Neural cell (in vitro differentiated cells): ENCODE measurements at regions not wholly inside any gene's neighbourhood (a gene's known extent, or its start where the extent isn't known, plus 50 kb on each side); places are given as distances from the start of the nearest gene placed in this dataset.

Source experiments
- H2AFZ ChIP-seq: fragments of 200-600, 300-800 bp; sonication (generic), shearing (Covaris generic); 2 replicates; pipeline ENCODE4 v1.6.0; 2014; ENCODE audit warnings: low read depth, mild to moderate bottlenecking, antibody characterized with exemption, low read length, moderate library complexity
- H3F3A ChIP-seq: fragments of 200-600 bp; shearing (Covaris generic); 2 replicates; pipeline ENCODE4 v1.6.1; 2016; ENCODE audit warnings: mild to moderate bottlenecking, moderate library complexity, mixed read lengths, antibody characterized with exemption, low read length; ENCODE audit not compliant: insufficient read depth, poor library complexity, severe bottlenecking
- H3K27ac ChIP-seq: fragments of 200-600, 300-800 bp; sonication (generic), shearing (Covaris generic); 2 replicates; pipeline ENCODE4 v1.5.1; 2014; ENCODE audit warnings: mild to moderate bottlenecking, low read length, moderate library complexity
- H3K27me3 ChIP-seq: fragments of 300-800, 200-600 bp; sonication (generic), shearing (Covaris generic); 2 replicates; pipeline ENCODE4 v1.6.0; 2014; ENCODE audit warnings: mild to moderate bottlenecking, low read depth, low read length, moderate library complexity; ENCODE audit not compliant: insufficient read depth
- H3K36me3 ChIP-seq: fragments of 300-800, 200-600 bp; sonication (generic), shearing (Covaris generic); 2 replicates; pipeline ENCODE4 v1.5.1; 2014; ENCODE audit warnings: mild to moderate bottlenecking, antibody characterized with exemption, low read length, moderate library complexity; ENCODE audit not compliant: insufficient read depth
- H3K4me2 ChIP-seq: fragments of 300-800, 200-600 bp; sonication (generic), shearing (Covaris generic); 2 replicates; pipeline ENCODE4 v1.6.0; 2014; ENCODE audit warnings: mild to moderate bottlenecking, low read length
- H3K4me3 ChIP-seq: fragments of 300-800, 200-600 bp; sonication (generic), shearing (Covaris generic); 2 replicates; pipeline ENCODE4 v1.5.1; 2014; ENCODE audit warnings: mild to moderate bottlenecking, low read length, moderate library complexity
- H3K79me2 ChIP-seq: fragments of 200-600 bp; shearing (Covaris generic); replicated peaks from 2 replicates; pipeline ENCODE4 v1.6.0; 2014; ENCODE audit warnings: mild to moderate bottlenecking, low read length, moderate library complexity; ENCODE audit not compliant: insufficient read depth
- H3K9ac ChIP-seq: fragments of 300-800, 200-600 bp; sonication (generic), shearing (Covaris generic); 2 replicates; pipeline ENCODE4 v1.6.1; 2016; ENCODE audit warnings: mild to moderate bottlenecking, low read length, mixed read lengths
- H3K9me2 ChIP-seq: fragments of 200-600 bp; shearing (Covaris generic); 2 replicates; pipeline ENCODE4 v1.6.1; 2016; ENCODE audit warnings: mild to moderate bottlenecking, low read length, mixed read lengths; ENCODE audit not compliant: insufficient read depth
- H3K9me3 ChIP-seq: fragments of 200-600, 300-800 bp; sonication (generic), shearing (Covaris generic); 2 replicates; pipeline ENCODE4 v1.6.1; 2016; ENCODE audit warnings: mild to moderate bottlenecking, mixed run types, low read length, moderate library complexity, mixed read lengths
- H4K20me1 ChIP-seq: fragments of 200-600 bp; shearing (Covaris generic); 2 replicates; pipeline ENCODE4 v1.6.1; 2016; ENCODE audit warnings: mild to moderate bottlenecking, mixed run types; ENCODE audit not compliant: insufficient read depth
- EP300 ChIP-seq: fragments of 450-650 bp; conservative IDR thresholded peaks from 2 replicates; pipeline ENCODE4 v1.6.1; 2014; ENCODE audit warnings: antibody characterized with exemption, mild to moderate bottlenecking, moderate library complexity; ENCODE audit not compliant: poor library complexity, severe bottlenecking
- EZH2 ChIP-seq: fragments of 200-600, 300-800 bp; shearing (Covaris generic), sonication (generic); IDR thresholded peaks from 2 replicates; pipeline ENCODE4 v1.6.1; 2014; ENCODE audit warnings: antibody characterized with exemption, low read length, borderline replicate concordance, mild to moderate bottlenecking; ENCODE audit not compliant: insufficient read depth, poor library complexity, severe bottlenecking
- MXI1 ChIP-seq: fragments of 450-650 bp; conservative IDR thresholded peaks from 2 replicates; pipeline ENCODE4 v1.6.1; 2014; ENCODE audit warnings: antibody characterized with exemption, mild to moderate bottlenecking; ENCODE audit not compliant: poor library complexity, severe bottlenecking
- POLR2AphosphoS5 ChIP-seq: IDR thresholded peaks from 2 replicates; pipeline ENCODE4 v1.6.1; 2012
- RAD21 ChIP-seq: fragments of 450-650 bp; conservative IDR thresholded peaks from 2 replicates; pipeline ENCODE4 v1.6.1; 2014; ENCODE audit warnings: antibody characterized with exemption, mild to moderate bottlenecking, moderate library complexity
- SMC3 ChIP-seq: fragments of 450-650 bp; conservative IDR thresholded peaks from 2 replicates; pipeline ENCODE4 v1.6.1; 2014; ENCODE audit warnings: antibody characterized with exemption, mild to moderate bottlenecking, moderate library complexity; ENCODE audit not compliant: poor library complexity
- TF ChIP-seq, protein P1 (sequence below): fragments of 450-650 bp; IDR thresholded peaks from 2 replicates; pipeline ENCODE4 v1.5.1; 2014; ENCODE audit warnings: antibody characterized with exemption, mild to moderate bottlenecking, moderate library complexity; ENCODE audit not compliant: poor library complexity, severe bottlenecking
- TF ChIP-seq, protein P2 (sequence below): IDR thresholded peaks from 2 replicates; pipeline ENCODE4 v1.6.1; 2012; ENCODE audit warnings: borderline replicate concordance

DNA sequence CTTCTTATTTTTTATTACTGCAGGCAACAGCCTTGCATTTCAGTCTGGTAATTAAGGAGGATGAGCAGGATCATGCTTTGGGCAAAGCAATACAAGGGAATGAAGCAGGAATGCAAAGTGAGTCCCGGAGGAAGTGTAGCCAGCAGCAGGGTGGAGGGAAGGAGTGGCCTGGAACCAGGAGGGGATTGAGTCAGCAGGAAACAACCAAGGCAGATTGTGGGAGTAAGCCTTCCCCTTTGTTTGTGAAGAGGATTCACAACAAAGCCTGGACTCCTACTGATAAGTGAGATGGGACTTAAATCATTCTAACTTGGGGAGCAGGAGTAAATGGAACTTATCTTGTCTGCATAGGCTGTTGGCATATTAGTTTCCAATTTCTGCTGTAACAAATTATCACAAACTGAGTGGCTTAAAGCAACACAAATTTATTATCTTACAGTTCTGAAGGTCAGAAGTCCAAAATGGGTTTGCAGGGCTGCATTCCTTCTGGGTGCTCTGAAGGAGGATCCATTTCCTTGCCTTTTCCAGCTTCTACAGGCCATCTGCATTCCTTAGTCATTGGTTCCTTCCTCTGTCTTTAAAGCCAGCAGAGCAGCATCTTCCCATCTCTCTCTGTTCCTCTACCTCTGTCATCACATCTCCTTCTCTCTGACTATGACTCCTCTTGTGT lies 93.2 kb upstream of the AP1S2 start:
- no peaks in the 10 kb centered on the region for H3K9me3 ChIP-seq
- H4K20me1 ChIP-seq: no peaks in the 10 kb centered on the region
- H3K79me2 ChIP-seq: no peaks in the 10 kb centered on the region
- no peak overlapping the region for H2AFZ ChIP-seq
- no peak overlapping the region for H3K4me3 ChIP-seq
- no peaks in the 10 kb centered on the region for H3K27me3 ChIP-seq
- H3K9ac ChIP-seq: no peak overlapping the region
- no peak overlapping the region for H3K4me2 ChIP-seq
- no peaks in the 10 kb centered on the region for H3K9me2 ChIP-seq
- H3F3A ChIP-seq: no peaks in the 10 kb centered on the region
- no peaks in the 10 kb centered on the region for H3K36me3 ChIP-seq
- no peak overlapping the region for H3K27ac ChIP-seq
- TF ChIP-seq, protein P1, sequence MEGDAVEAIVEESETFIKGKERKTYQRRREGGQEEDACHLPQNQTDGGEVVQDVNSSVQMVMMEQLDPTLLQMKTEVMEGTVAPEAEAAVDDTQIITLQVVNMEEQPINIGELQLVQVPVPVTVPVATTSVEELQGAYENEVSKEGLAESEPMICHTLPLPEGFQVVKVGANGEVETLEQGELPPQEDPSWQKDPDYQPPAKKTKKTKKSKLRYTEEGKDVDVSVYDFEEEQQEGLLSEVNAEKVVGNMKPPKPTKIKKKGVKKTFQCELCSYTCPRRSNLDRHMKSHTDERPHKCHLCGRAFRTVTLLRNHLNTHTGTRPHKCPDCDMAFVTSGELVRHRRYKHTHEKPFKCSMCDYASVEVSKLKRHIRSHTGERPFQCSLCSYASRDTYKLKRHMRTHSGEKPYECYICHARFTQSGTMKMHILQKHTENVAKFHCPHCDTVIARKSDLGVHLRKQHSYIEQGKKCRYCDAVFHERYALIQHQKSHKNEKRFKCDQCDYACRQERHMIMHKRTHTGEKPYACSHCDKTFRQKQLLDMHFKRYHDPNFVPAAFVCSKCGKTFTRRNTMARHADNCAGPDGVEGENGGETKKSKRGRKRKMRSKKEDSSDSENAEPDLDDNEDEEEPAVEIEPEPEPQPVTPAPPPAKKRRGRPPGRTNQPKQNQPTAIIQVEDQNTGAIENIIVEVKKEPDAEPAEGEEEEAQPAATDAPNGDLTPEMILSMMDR: no peak
- TF ChIP-seq EP300: no peak

DNA sequence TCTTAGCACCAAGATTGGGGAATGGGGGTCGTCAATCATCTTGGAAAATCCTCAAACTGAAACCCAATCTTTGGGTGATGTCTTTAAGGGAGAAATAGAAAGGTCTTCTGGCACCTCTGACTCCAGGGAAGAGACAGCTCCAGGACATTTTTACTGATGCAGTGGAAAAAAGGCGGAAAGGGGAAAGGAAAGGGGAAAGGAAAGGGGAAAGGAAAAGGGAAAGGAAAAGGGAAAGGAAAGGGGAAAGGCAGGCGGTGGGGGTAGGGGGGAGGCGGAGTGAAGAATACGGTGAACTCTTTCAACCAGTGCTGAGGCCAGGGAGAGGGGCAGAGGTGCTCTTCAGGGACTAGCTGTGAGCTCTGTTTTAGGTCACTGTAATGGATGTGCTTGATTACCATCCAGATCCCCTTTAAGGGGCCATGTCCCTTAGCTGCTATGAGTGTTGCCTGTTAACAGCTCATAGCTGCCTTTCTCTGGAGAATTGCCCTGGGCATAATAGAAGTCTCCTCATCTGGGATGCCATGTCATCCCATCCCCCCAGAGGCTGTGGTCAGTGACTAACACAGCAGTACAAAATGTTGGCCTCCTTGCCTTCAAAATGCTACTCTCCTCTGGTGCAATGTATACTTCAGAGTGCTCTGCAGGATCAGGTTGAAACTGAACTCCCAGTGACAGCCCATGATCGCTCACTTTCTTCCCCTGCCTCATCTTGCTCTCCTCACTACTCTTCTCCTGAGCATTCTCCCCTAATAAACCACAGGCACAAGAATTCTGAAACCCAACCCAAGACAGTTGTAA lies 92.4 kb upstream of the AP1S2 start:
- Histone ChIP-seq H3K36me3 (no peaks in the 10 kb centered on the region), H4K20me1 (no peaks in the 10 kb centered on the region), H3K4me2 (no peak overlapping the region), H3K9ac (no peak overlapping the region), H3K27ac (no peak overlapping the region), H2AFZ (no peak overlapping the region), H3K9me2 (no peaks in the 10 kb centered on the region), H3K9me3 (no peaks in the 10 kb centered on the region), H3K79me2 (no peaks in the 10 kb centered on the region), H3K4me3 (no peak overlapping the region), H3F3A (no peaks in the 10 kb centered on the region), H3K27me3 (no peaks in the 10 kb centered on the region)
- TF ChIP-seq RAD21: no peak
- TF ChIP-seq, protein P2, sequence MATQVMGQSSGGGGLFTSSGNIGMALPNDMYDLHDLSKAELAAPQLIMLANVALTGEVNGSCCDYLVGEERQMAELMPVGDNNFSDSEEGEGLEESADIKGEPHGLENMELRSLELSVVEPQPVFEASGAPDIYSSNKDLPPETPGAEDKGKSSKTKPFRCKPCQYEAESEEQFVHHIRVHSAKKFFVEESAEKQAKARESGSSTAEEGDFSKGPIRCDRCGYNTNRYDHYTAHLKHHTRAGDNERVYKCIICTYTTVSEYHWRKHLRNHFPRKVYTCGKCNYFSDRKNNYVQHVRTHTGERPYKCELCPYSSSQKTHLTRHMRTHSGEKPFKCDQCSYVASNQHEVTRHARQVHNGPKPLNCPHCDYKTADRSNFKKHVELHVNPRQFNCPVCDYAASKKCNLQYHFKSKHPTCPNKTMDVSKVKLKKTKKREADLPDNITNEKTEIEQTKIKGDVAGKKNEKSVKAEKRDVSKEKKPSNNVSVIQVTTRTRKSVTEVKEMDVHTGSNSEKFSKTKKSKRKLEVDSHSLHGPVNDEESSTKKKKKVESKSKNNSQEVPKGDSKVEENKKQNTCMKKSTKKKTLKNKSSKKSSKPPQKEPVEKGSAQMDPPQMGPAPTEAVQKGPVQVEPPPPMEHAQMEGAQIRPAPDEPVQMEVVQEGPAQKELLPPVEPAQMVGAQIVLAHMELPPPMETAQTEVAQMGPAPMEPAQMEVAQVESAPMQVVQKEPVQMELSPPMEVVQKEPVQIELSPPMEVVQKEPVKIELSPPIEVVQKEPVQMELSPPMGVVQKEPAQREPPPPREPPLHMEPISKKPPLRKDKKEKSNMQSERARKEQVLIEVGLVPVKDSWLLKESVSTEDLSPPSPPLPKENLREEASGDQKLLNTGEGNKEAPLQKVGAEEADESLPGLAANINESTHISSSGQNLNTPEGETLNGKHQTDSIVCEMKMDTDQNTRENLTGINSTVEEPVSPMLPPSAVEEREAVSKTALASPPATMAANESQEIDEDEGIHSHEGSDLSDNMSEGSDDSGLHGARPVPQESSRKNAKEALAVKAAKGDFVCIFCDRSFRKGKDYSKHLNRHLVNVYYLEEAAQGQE: no peak
- TF ChIP-seq SMC3: no peak
- TF ChIP-seq MXI1: no peak
- no peak for TF ChIP-seq EZH2
- TF ChIP-seq EP300: no peak
- TF ChIP-seq POLR2AphosphoS5: no peak
